GM23338 (cell line): ENCODE measurements at regions not wholly inside any gene's neighbourhood (a gene's known extent, or its start where the extent isn't known, plus 50 kb on each side); places are given as distances from the start of the nearest gene placed in this dataset.

Experiments
- ATAC-seq: fragments of 200-7000 bp; cut with Tn5 transposase; 3 replicates; pipeline ENCODE4 v1.9.1; 2020
- DNase-seq: peaks from one replicate; pipeline ENCODE4 v3.0.0-alpha.2; 2015; ENCODE audit warnings: low spot score
- H2AFZ ChIP-seq: fragments of 200-600 bp; sonication (generic); 2 replicates; pipeline ENCODE4 v1.8.0; 2016; ENCODE audit warnings: antibody characterized with exemption, mild to moderate bottlenecking, moderate library complexity
- H3F3A ChIP-seq: fragments of 200-600 bp; sonication (generic); replicated peaks from 2 replicates; pipeline ENCODE4 v1.8.0; 2017; ENCODE audit warnings: antibody characterized with exemption, mixed run types, low read depth
- H3K27ac ChIP-seq: fragments of 200-600 bp; sonication (generic); 2 replicates; pipeline ENCODE4 v1.6.1; 2016; ENCODE audit warnings: low read depth
- H3K27me3 ChIP-seq: fragments of 200-600 bp; sonication (generic); 2 replicates; pipeline ENCODE4 v1.8.0; 2016; ENCODE audit warnings: mild to moderate bottlenecking, mixed run types, moderate library complexity; ENCODE audit not compliant: insufficient read depth
- H3K36me3 ChIP-seq: fragments of 200-600 bp; sonication (generic); 2 replicates; pipeline ENCODE4 v1.8.0; 2016; ENCODE audit warnings: mild to moderate bottlenecking; ENCODE audit not compliant: insufficient read depth
- H3K4me1 ChIP-seq: fragments of 200-600 bp; sonication (generic); 2 replicates; pipeline ENCODE4 v1.8.0; 2016; ENCODE audit warnings: mild to moderate bottlenecking, moderate library complexity; ENCODE audit not compliant: insufficient read depth
- H3K4me2 ChIP-seq: fragments of 200-600 bp; sonication (generic); 2 replicates; pipeline ENCODE4 v1.7.1; 2017; ENCODE audit warnings: mixed run types
- H3K4me3 ChIP-seq: fragments of 200-600 bp; sonication (generic); 2 replicates; pipeline ENCODE4 v1.6.1; 2016; ENCODE audit warnings: mixed run types
- H3K79me2 ChIP-seq: fragments of 200-600 bp; sonication (generic); replicated peaks from 2 replicates; pipeline ENCODE4 v1.8.0; 2017; ENCODE audit warnings: mild to moderate bottlenecking; ENCODE audit not compliant: insufficient read depth
- H3K9me2 ChIP-seq: fragments of 200-600 bp; sonication (generic); 2 replicates; pipeline ENCODE4 v1.8.0; 2017; ENCODE audit not compliant: insufficient read depth
- H4K20me1 ChIP-seq: fragments of 200-600 bp; sonication (generic); replicated peaks from 2 replicates; pipeline ENCODE4 v1.8.0; 2017; ENCODE audit warnings: mild to moderate bottlenecking; ENCODE audit not compliant: insufficient read depth
- H3K27ac Mint-ChIP-seq: 2 replicates; pipeline ENCODE4 v1.8.0; 2020; ENCODE audit warnings: inconsistent platforms, mild to moderate bottlenecking, moderate library complexity, mixed read lengths
- H3K27me3 Mint-ChIP-seq: 3 replicates; pipeline ENCODE4 v1.8.0; 2022; ENCODE audit warnings: low read depth, mild to moderate bottlenecking, moderate library complexity, mixed read lengths, inconsistent platforms; ENCODE audit not compliant: insufficient read depth, poor library complexity
- H3K36me3 Mint-ChIP-seq: 3 replicates; pipeline ENCODE4 v1.8.0; 2021; ENCODE audit warnings: low read depth, mild to moderate bottlenecking, inconsistent platforms, moderate library complexity, mixed read lengths
- H3K4me1 Mint-ChIP-seq: 3 replicates; pipeline ENCODE4 v1.8.0; 2020; ENCODE audit warnings: mild to moderate bottlenecking, inconsistent platforms, mixed read lengths
- H3K4me3 Mint-ChIP-seq: 3 replicates; pipeline ENCODE4 v1.8.0; 2021; ENCODE audit warnings: moderate library complexity, mild to moderate bottlenecking, inconsistent platforms, mixed read lengths
- H3K9me3 Mint-ChIP-seq: 3 replicates; pipeline ENCODE4 v1.8.0; 2020; ENCODE audit warnings: moderate library complexity, mild to moderate bottlenecking, inconsistent platforms, mixed read lengths
- CREB1 ChIP-seq: fragments of 250-450 bp; sonication (Bioruptor Pico); IDR thresholded peaks from 2 replicates; pipeline ENCODE4 v1.5.0; 2020; ENCODE audit warnings: low read depth, mild to moderate bottlenecking, moderate library complexity
- EZH2 ChIP-seq: fragments of 200-600 bp; sonication (generic); IDR thresholded peaks from one replicate; pipeline ENCODE4 v1.8.0; 2017; ENCODE audit warnings: antibody characterized with exemption, mild to moderate bottlenecking, low read depth; ENCODE audit not compliant: unreplicated experiment
- EZH2phosphoT487 ChIP-seq: fragments of 200-600 bp; sonication (generic); IDR thresholded peaks from one replicate; pipeline ENCODE4 v1.8.1; 2018; ENCODE audit warnings: antibody characterized with exemption; ENCODE audit not compliant: unreplicated experiment
- JUNB ChIP-seq: IDR thresholded peaks from one replicate; pipeline ENCODE4 v1.6.1; 2016; ENCODE audit warnings: antibody characterized with exemption; ENCODE audit not compliant: unreplicated experiment
- NANOG ChIP-seq: IDR thresholded peaks from 2 replicates; pipeline ENCODE4 v1.6.1; 2016; ENCODE audit warnings: antibody characterized with exemption, borderline replicate concordance
- POLR2AphosphoS5 ChIP-seq: IDR thresholded peaks from 2 replicates; pipeline ENCODE4 v1.6.1; 2016; ENCODE audit warnings: antibody characterized with exemption, low read depth
- STAT1 ChIP-seq: IDR thresholded peaks from one replicate; pipeline ENCODE4 v1.6.1; 2016; ENCODE audit warnings: antibody characterized with exemption; ENCODE audit not compliant: unreplicated experiment
- ZNF114 ChIP-seq: fragments of 250-450 bp; sonication (Bioruptor Pico); IDR thresholded peaks from 2 replicates; pipeline ENCODE4 v1.5.0; 2020; ENCODE audit warnings: mild to moderate bottlenecking, moderate library complexity
- ZNF331 ChIP-seq: fragments of 250-450 bp; sonication (Bioruptor Pico); IDR thresholded peaks from 2 replicates; pipeline ENCODE4 v1.5.0; 2020; ENCODE audit warnings: low read depth, mild to moderate bottlenecking, moderate library complexity
- TF ChIP-seq, protein P1 (sequence below), 2 experiments: fragments of 200-600 bp in 1 of 2; sonication (generic) in 1 of 2; conservative IDR thresholded peaks; 2 replicates each; pipeline versions ENCODE4 v1.5.1 to v1.6.1; 2016 to 2017; ENCODE audit warnings: antibody characterized with exemption in 2 of 2, low read depth in 2 of 2, mild to moderate bottlenecking in 2 of 2, moderate library complexity in 1 of 2
- TF ChIP-seq, protein P2 (sequence below): fragments of 250-450 bp; sonication (Bioruptor Pico); IDR thresholded peaks from 2 replicates; pipeline ENCODE4 v1.5.0; 2020; ENCODE audit warnings: mild to moderate bottlenecking, moderate library complexity
- TF ChIP-seq, protein P3 (sequence below): IDR thresholded peaks from one replicate; pipeline ENCODE4 v1.6.1; 2018; ENCODE audit warnings: antibody characterized with exemption; ENCODE audit not compliant: unreplicated experiment
- TF ChIP-seq, protein P4 (sequence below): IDR thresholded peaks from 2 replicates; pipeline ENCODE4 v1.6.1; 2016; ENCODE audit warnings: antibody characterized with exemption

DNA sequence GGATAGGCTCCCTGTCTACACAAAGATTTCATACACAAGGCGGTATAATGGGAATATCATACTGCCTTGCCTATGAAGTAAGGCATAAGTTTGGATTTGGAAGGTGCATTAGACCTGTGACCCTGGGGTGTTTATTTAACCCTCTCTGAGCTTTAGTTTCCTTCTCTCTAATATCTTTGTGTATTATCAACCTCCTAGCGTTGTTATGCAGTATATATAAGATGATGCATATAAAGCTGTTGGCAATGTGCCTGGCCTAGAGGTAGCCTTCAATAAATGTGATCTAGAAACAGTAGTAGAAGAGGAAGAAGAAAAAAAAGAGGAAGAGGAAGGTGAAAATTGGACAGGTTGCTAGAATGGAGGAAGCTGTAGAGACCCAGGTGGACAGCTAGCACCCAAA is 311.6 kb upstream of the CLINT1 start:
- Mint-ChIP-seq H3K27ac (no peak overlapping the region), H3K4me3 (no peak overlapping the region), H3K27me3 (peaks cover 14% of the 10 kb centered on the region), H3K4me1 (peaks cover 11% of the 10 kb centered on the region; the same call in 2 of the 3 replicates), H3K36me3 (no peaks in the 10 kb centered on the region), H3K9me3 (no peaks in the 10 kb centered on the region; the same call in 2 of the 3 replicates)
- no peaks in the 10 kb centered on the region for H3K79me2 ChIP-seq
- H2AFZ ChIP-seq = no peak overlapping the region
- H3K27me3 ChIP-seq = no peaks in the 10 kb centered on the region
- H3K4me1 ChIP-seq = 0 out of 2 replicates have a peak, but pooled peaks cover 5% of the 10 kb centered on the region
- H3K4me3 ChIP-seq = no peak overlapping the region
- H3K36me3 ChIP-seq = no peaks in the 10 kb centered on the region
- no peaks in the 10 kb centered on the region for H3F3A ChIP-seq
- H4K20me1 ChIP-seq = no peaks in the 10 kb centered on the region
- ATAC-seq (no peak), DNase-seq (no peak)
- no peak for TF ChIP-seq JUNB
- TF ChIP-seq CREB1 = no peak
- TF ChIP-seq, protein P1, sequence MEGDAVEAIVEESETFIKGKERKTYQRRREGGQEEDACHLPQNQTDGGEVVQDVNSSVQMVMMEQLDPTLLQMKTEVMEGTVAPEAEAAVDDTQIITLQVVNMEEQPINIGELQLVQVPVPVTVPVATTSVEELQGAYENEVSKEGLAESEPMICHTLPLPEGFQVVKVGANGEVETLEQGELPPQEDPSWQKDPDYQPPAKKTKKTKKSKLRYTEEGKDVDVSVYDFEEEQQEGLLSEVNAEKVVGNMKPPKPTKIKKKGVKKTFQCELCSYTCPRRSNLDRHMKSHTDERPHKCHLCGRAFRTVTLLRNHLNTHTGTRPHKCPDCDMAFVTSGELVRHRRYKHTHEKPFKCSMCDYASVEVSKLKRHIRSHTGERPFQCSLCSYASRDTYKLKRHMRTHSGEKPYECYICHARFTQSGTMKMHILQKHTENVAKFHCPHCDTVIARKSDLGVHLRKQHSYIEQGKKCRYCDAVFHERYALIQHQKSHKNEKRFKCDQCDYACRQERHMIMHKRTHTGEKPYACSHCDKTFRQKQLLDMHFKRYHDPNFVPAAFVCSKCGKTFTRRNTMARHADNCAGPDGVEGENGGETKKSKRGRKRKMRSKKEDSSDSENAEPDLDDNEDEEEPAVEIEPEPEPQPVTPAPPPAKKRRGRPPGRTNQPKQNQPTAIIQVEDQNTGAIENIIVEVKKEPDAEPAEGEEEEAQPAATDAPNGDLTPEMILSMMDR (conservative IDR thresholded peaks at IDR 0.05; ENCODE audit: low read depth in 2 of 2) = no peak
- TF ChIP-seq, protein P2, sequence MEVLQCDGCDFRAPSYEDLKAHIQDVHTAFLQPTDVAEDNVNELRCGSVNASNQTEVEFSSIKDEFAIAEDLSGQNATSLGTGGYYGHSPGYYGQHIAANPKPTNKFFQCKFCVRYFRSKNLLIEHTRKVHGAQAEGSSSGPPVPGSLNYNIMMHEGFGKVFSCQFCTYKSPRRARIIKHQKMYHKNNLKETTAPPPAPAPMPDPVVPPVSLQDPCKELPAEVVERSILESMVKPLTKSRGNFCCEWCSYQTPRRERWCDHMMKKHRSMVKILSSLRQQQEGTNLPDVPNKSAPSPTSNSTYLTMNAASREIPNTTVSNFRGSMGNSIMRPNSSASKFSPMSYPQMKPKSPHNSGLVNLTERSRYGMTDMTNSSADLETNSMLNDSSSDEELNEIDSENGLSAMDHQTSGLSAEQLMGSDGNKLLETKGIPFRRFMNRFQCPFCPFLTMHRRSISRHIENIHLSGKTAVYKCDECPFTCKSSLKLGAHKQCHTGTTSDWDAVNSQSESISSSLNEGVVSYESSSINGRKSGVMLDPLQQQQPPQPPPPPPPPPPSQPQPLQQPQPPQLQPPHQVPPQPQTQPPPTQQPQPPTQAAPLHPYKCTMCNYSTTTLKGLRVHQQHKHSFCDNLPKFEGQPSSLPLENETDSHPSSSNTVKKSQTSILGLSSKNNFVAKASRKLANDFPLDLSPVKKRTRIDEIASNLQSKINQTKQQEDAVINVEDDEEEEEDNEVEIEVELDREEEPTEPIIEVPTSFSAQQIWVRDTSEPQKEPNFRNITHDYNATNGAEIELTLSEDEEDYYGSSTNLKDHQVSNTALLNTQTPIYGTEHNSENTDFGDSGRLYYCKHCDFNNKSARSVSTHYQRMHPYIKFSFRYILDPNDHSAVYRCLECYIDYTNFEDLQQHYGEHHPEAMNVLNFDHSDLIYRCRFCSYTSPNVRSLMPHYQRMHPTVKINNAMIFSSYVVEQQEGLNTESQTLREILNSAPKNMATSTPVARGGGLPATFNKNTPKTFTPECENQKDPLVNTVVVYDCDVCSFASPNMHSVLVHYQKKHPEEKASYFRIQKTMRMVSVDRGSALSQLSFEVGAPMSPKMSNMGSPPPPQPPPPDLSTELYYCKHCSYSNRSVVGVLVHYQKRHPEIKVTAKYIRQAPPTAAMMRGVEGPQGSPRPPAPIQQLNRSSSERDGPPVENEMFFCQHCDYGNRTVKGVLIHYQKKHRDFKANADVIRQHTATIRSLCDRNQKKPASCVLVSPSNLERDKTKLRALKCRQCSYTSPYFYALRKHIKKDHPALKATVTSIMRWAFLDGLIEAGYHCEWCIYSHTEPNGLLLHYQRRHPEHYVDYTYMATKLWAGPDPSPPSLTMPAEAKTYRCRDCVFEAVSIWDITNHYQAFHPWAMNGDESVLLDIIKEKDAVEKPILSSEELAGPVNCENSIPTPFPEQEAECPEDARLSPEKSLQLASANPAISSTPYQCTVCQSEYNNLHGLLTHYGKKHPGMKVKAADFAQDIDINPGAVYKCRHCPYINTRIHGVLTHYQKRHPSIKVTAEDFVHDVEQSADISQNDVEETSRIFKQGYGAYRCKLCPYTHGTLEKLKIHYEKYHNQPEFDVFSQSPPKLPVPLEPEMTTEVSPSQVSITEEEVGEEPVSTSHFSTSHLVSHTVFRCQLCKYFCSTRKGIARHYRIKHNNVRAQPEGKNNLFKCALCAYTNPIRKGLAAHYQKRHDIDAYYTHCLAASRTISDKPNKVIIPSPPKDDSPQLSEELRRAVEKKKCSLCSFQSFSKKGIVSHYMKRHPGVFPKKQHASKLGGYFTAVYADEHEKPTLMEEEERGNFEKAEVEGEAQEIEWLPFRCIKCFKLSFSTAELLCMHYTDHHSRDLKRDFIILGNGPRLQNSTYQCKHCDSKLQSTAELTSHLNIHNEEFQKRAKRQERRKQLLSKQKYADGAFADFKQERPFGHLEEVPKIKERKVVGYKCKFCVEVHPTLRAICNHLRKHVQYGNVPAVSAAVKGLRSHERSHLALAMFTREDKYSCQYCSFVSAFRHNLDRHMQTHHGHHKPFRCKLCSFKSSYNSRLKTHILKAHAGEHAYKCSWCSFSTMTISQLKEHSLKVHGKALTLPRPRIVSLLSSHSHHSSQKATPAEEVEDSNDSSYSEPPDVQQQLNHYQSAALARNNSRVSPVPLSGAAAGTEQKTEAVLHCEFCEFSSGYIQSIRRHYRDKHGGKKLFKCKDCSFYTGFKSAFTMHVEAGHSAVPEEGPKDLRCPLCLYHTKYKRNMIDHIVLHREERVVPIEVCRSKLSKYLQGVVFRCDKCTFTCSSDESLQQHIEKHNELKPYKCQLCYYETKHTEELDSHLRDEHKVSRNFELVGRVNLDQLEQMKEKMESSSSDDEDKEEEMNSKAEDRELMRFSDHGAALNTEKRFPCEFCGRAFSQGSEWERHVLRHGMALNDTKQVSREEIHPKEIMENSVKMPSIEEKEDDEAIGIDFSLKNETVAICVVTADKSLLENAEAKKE = no peak
- no peak for TF ChIP-seq NANOG
- no peak for TF ChIP-seq ZNF331 (CRISPR knock-in tag)
- TF ChIP-seq STAT1 = no peak
- TF ChIP-seq EZH2 = no peak
- TF ChIP-seq, protein P3, sequence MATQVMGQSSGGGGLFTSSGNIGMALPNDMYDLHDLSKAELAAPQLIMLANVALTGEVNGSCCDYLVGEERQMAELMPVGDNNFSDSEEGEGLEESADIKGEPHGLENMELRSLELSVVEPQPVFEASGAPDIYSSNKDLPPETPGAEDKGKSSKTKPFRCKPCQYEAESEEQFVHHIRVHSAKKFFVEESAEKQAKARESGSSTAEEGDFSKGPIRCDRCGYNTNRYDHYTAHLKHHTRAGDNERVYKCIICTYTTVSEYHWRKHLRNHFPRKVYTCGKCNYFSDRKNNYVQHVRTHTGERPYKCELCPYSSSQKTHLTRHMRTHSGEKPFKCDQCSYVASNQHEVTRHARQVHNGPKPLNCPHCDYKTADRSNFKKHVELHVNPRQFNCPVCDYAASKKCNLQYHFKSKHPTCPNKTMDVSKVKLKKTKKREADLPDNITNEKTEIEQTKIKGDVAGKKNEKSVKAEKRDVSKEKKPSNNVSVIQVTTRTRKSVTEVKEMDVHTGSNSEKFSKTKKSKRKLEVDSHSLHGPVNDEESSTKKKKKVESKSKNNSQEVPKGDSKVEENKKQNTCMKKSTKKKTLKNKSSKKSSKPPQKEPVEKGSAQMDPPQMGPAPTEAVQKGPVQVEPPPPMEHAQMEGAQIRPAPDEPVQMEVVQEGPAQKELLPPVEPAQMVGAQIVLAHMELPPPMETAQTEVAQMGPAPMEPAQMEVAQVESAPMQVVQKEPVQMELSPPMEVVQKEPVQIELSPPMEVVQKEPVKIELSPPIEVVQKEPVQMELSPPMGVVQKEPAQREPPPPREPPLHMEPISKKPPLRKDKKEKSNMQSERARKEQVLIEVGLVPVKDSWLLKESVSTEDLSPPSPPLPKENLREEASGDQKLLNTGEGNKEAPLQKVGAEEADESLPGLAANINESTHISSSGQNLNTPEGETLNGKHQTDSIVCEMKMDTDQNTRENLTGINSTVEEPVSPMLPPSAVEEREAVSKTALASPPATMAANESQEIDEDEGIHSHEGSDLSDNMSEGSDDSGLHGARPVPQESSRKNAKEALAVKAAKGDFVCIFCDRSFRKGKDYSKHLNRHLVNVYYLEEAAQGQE = no peak
- TF ChIP-seq ZNF114 = no peak
- no peak for TF ChIP-seq EZH2phosphoT487
- TF ChIP-seq, protein P4, sequence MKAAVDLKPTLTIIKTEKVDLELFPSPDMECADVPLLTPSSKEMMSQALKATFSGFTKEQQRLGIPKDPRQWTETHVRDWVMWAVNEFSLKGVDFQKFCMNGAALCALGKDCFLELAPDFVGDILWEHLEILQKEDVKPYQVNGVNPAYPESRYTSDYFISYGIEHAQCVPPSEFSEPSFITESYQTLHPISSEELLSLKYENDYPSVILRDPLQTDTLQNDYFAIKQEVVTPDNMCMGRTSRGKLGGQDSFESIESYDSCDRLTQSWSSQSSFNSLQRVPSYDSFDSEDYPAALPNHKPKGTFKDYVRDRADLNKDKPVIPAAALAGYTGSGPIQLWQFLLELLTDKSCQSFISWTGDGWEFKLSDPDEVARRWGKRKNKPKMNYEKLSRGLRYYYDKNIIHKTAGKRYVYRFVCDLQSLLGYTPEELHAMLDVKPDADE = no peak
- no peak for TF ChIP-seq POLR2AphosphoS5
- H3K27ac ChIP-seq = no peak overlapping the region
- no peak overlapping the region for H3K4me2 ChIP-seq
- no peaks in the 10 kb centered on the region for H3K9me2 ChIP-seq
